GM19328 (cell line): ENCODE measurements at regions not wholly inside any gene's neighbourhood (a gene's known extent, or its start where the extent isn't known, plus 50 kb on each side); places are given as distances from the start of the nearest gene placed in this dataset.
"Not testable (repeated sequence)": the region's sequence is repeated elsewhere in the genome, so short reads cannot be mapped to it uniquely, and the experiment has no call there.

ENCODE experiments used
- ATAC-seq: cut with Tn5 transposase; IDR thresholded peaks from one replicate; pipeline ENCODE4 v1.9.1; 2021; ENCODE audit warnings: mild to moderate bottlenecking, moderate library complexity; ENCODE audit not compliant: unreplicated experiment

DNA sequence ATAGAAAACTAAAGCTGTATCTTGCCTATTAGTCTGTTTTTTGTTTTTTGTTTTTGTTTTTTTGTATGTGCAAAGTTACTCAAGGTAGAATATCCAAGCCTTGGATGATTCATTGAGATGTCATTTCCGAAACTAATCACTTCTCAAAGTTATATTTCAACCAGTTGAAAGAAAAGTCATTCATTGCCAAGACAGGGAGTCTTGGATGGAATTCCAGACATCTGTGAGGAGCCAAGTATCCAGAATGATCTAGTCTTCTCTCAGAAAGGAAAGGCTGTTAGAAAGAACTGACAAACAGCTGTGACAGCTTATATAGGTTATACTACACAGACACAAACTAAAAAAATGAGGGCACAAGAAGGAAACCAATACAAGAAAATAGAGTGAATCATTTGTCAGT lies 141.1 kb upstream of the NDST3 start:
- no peak for ATAC-seq

DNA sequence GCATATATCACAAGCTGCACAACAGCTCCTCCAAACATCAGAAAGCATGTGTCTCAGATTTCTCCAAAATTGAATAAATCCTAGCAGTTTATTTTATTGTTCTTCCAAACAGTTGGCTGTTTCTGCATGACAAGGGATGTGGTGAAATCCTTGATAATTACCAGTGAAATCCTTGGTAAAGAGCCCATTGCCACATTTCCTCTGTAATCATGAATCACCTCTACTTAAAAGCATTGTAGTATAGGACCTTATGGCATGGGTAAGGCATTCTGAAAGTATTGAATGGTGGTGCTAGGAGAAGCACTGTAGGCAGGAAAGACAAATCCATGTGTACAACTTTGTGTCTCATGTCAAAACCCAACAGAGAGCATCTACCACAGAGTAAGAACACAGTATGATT lies 135.8 kb upstream of the NDST3 start:
- no peak for ATAC-seq

DNA sequence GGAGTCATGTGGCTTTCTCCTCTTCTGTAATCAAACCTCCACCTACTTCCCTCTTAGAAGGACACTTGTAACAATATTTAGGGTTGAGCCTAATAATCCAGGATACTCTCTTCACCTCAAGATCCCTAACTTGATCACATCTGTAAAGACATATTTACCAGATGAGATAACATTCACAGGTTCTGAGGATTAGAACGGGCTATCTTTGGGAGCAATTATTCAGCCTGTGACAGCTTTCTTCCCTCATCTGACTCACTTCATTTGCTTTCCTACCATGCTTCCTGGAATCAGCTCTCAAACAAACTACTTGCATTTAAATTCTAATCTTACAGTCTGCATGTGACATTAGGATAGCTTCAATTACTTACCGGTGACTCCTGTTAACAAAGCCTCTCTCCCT lies 133.5 kb upstream of the NDST3 start:
- no peak for ATAC-seq

DNA sequence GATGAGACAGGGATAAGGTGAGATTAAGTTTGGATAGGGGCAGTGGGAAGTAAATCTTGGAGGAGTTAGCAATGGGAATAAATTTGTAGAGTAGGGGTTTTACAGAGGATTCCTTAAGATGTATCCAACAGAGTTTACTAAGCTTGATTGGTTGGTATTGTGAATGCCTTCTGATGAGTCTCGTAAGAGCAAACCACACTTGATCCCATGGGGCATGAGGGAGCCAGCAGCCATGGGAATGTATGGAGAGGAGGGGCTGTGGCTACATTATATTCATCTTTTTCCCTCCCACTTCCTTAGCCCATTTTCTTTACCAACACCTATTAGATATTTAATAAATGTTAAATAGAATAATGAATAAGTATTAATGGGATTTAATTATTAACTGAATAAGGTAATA lies 126.6 kb upstream of the NDST3 start:
- no peak for ATAC-seq

DNA sequence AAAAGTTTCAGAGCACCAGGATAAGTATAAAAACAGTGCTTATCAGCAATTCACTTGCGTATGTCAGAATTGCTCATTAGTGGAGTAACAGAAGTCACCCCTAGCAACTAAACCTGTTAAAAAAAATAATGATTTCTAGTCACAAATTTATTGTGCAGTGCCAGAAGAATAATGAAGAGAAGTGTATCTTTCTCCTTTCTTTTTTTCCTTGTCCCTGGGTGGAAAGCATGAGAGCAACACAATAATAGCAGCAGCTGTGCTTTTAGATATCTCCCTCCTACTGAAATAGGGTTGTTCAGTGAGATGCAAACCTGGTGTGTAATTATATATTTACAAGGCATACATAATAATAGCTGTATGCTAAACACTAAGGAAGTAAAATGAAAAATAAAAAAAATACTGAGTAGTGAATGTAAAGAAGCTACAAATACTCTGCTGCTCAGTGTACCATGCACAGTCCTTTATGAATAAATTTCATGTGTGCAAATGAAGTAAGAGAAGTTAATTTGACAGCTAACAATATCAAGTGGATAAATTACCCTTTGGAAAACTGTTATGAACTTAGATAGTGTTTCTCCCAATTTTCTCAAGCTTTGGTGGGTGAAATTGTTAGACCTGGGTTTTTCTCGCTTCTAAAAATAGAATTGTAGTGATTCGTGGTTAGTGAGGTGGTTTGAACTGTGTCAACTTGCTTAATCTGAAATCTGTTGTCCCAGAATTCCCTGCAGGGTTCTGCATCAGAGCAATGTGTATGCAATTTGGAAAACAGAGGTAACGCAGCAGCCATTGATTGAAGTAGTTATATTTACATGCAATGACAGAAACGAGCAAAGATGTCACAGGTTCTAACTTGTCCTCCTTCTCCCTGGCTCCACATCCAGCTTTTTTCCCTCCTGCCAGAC lies 125.7 kb upstream of the NDST3 start:
- ATAC-seq = no peak

DNA sequence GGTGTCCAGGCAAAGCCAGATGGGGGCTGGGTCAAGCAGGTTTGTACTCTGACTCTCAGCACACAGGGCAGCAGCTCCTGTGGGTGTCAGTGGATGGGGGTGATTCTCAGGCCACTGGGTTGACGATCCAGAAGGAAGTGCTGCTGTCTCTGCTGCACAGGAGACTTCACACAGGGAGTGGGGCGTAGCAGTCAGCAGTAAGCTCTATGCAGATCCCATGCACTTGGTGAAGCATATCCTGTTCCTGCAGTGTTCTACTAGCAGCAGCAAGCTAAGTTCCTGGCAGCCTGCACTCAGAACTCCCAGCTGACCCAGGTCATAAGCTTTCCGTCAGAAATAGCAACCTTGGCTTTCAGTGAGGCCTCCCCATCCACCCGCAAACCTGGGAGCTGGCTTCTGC lies 117.6 kb upstream of the NDST3 start:
- ATAC-seq = no peak

DNA sequence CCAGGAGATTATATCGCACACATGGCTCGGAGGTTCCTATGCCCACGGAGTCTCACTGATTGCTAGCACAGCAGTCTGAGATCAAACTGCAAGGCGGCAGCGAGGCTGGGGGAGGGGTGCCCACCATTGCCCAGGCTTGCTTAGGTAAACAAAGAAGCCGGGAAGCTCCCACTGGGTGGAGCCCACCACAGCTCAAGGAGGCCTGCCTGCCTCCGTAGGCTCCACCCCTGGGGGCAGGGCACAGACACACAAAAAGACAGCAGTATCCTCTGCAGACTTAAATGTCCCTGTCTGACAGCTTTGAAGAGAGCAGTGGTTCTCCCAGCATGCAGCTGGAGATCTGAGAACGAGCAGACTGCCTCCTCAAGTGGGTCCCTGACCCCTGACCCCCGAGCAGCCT lies 112.0 kb upstream of the NDST3 start:
- not testable (repeated sequence) for ATAC-seq

DNA sequence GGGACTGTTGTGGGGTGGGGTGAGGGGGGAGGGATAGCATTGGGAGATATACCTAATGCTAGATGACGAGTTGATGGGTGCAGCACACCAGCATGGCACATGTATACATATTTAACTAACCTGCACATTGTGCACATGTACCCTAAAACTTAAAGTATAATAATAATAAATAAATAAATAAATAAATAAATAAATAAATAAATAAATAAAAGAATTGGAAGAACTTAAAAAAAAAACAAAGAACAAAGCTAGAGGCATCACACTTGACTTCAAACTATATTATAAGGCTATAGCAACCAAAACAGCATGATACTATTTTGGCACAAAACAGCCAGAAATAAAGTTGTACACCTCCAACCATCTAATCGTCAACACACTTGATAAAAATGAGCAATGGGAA lies 106.5 kb upstream of the NDST3 start:
- not testable (repeated sequence) for ATAC-seq

DNA sequence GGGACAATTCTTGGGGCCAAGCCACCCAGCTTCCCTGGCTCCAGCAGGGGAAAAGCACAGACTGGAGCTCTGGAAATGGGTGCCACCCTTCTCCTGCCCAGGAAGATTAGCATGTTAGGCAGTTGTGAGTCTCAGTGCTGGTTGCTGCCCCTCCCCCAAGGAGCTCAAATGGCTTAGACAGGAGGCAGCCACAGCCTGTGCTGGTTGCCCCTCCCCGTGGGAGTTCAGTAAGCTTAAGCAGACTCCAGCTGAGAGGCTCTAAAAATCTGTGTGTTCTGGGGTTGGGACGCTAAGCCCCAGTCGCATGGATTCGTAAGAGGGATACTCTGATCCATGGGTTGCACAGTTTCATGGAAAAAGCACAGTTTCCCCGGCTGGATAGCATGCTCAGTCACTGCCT lies 92.7 kb upstream of the NDST3 start:
- no peak for ATAC-seq

DNA sequence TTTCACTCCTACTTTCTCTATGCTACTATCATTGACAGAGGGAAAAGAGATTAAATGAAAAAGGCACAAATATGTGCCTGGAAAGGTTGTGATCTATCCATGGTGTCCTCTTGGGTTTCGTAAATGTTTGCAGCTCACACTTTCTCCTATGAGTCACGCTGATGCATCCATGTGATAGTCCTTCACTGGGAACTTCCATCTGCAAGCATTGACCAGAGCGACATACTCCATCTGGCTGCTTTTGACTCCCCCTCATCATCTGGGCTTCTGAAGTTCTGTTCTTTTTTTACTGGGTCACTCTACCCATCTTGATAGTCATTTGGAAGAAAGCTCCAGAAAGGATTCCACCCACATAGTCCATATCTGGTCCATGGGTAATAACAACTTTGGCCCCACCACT lies 84.7 kb upstream of the NDST3 start:
- ATAC-seq = no peak

DNA sequence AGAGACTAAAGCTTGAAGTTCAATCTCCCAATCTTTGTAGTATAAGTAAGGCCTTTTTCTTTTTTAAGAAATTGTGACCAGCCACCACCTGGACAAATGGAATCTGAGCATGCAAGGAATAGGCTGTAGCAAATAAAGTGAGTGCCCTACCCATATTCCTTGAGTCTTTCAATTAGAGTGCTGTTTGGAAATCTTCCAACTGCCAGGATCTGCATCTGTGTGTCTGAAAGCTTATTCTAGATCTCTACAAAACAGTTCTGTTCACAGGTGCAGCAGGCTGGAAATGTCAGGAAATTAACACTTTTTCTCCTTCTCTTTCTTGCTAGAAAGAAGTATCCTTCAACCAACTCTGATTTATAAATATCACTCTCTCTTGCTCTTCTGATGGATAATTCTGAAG lies 76.7 kb upstream of the NDST3 start:
- no peak for ATAC-seq

DNA sequence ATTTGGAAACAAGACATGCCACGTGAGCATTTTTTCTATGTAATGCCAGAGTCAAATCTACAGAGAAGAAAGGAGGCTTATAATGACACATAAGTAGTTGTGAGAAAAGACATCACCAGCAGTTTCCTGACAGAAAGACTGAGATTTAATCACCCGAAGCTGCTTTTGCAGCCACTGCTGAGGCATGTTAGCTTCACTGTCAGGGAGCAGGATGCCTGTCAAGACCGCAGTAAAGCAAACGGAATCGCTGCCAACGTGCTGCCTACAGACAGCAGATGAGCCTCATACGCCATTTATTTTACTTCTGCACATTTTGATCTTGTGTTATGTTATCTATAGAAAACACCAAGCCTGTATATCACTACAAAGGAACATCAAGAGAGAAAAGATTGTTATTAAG lies 68.7 kb upstream of the NDST3 start:
- no peak for ATAC-seq

DNA sequence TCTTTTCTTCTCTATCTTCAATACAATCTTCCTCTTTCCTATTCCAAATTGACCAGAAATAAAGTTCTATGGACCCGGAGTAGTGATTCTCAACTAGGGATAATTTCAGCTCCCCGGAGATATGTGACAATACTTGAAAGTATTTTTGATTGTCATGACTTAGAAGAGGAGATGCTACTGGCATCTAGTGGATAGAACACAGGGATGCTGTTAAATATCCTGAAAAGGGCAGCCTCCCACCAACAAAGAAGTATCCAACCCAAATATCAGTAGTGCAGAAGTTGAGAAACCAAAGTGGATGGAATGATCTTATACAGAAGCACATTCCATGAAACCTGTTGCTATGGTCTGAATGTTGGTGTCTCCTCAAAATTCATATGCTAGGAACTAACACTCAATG lies 65.7 kb upstream of the NDST3 start:
- no peak for ATAC-seq

DNA sequence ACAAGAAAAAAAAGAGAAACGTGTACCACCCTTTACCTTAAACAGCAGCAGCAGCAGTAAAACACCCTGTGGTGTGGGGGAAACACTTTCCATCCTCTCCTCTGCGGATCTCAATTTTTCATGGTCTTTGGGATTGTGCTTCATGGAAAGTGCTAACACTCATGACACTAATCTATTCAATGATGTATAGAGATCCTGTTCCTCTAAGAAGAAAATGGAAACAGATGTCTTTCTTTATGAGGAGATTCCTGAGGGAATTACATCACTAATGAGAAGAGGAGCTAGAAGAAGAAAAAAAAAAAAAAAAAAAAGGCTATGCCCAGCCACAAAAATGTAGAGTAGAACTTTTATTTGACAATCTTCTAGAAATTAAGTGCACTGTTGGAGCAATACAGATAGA lies 62.9 kb upstream of the NDST3 start:
- ATAC-seq = no peak

DNA sequence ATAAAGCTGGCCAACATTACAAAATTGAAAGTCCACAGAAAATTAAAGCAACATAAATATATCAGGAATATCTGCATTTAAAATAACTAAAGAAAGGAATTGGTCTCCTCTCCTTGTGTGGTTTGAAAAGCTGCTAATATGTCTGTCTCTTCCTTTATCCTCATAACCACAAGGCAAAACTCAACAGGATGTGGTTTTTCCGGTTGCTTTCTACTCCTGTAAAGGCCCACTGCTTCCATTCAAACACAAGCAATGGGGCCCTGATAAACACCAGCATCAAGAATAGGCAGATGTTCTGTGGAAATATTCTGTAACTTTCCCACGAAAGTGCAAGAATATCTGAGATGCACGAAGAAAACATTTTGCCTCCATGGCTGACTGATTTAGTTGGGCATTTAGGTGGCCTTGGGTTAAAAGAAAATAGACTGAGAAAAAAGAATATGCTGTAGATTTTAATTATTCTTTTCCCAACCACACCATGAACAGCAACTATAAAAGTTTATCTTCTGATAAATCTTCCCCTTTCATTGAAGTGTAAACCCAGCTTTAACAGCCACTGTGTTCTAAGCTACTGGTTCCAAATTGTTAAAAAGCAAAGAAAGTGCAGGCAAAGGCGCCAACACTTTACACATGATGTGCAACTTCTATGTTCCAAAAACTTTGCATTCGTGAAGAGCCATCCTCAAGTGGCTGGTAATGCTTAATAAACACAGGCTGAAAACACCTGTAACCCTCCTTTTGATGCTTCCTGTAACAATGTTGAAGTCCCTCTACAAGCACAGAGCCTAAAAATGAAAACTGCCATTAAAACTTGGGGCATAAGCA lies 50.5 kb upstream of the NDST3 start:
- no peak for ATAC-seq

DNA sequence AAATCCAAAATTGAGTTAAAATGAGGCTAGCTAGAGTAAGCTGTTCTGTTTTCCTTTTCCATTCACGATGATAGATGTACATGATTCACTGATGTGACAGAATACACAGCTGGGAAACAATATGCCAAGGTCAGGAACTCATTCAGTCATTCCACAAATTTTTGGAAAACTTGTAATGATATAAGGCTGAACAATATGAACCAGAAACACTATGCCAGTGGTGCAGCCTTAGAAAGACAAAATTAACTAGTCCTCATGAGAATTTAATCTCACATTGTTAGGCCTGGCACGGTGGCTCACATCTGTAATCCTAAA lies 50.0 kb upstream of the NDST3 start:
- no peak for ATAC-seq
